Choroid plexus epithelial cell (primary cell): ENCODE measurements at regions not wholly inside any gene's neighbourhood (a gene's known extent, or its start where the extent isn't known, plus 50 kb on each side); places are given as distances from the start of the nearest gene placed in this dataset.

Experiments used
- DNase-seq: peaks from one replicate; pipeline ENCODE4 v3.0.0-alpha.2; 2010; ENCODE audit warnings: low read depth
- H3K4me3 ChIP-seq: 2 replicates; pipeline ENCODE4 v1.5.1; 2011; ENCODE audit warnings: low read depth, mild to moderate bottlenecking, control low read depth, low read length, moderate library complexity
- CTCF ChIP-seq: conservative IDR thresholded peaks from 2 replicates; pipeline ENCODE4 v1.5.1; 2011; ENCODE audit warnings: low read depth, mild to moderate bottlenecking, control low read depth, inconsistent platforms, low read length, moderate library complexity

GRCh38 chr3:167109746-167110145 lies 270.4 kb downstream of the ZBBX start:
- no peak for DNase-seq
- H3K4me3 ChIP-seq, result no peak overlapping the region
- no peak for TF ChIP-seq CTCF

GRCh38 chr3:167106456-167106855 lies 273.6 kb downstream of the ZBBX start:
- no peak overlapping the region for H3K4me3 ChIP-seq
- TF ChIP-seq CTCF, result no peak
- no peak for DNase-seq

- TF ChIP-seq CTCF, result no peak
- DNase-seq, result no peak
- H3K4me3 ChIP-seq, result no peak overlapping the region
Observed at GRCh38 chr3:167102071-167102470, 278.0 kb downstream of the ZBBX start.

- no peak overlapping the region for H3K4me3 ChIP-seq
- no peak for DNase-seq
- no peak for TF ChIP-seq CTCF
Observed at GRCh38 chr3:167100651-167101050, 279.4 kb downstream of the ZBBX start.

GRCh38 chr3:167100200-167100599 lies 279.9 kb downstream of the ZBBX start:
- no peak for DNase-seq

GRCh38 chr3:167095976-167096375 lies 284.1 kb downstream of the ZBBX start:
- DNase-seq, result no peak
- TF ChIP-seq CTCF, result no peak

More at GRCh38 chr3:167100200-167100599, 279.9 kb downstream of the ZBBX start:
- no peak for TF ChIP-seq CTCF
- no peak overlapping the region for H3K4me3 ChIP-seq

GRCh38 chr3:167094632-167095031 lies 285.5 kb downstream of the ZBBX start:
- no peak for DNase-seq
- no peak overlapping the region for H3K4me3 ChIP-seq
- TF ChIP-seq CTCF, result no peak

More at GRCh38 chr3:167095976-167096375, 284.1 kb downstream of the ZBBX start:
- no peak overlapping the region for H3K4me3 ChIP-seq
